SK-N-SH (cell line): ENCODE measurements at regions not wholly inside any gene's neighbourhood (a gene's known extent, or its start where the extent isn't known, plus 50 kb on each side); places are given as distances from the start of the nearest gene placed in this dataset.

Source experiments
- CTCF ChIA-PET: fragments of 300-600, 350-600 bp; formaldehyde crosslinking; extraction: SDS; loops from one replicate; lab custom pipeline; 2021; lab: Yijun Ruan, JAX
- POLR2A ChIA-PET: fragments of 350-600 bp; sonication (Branson Sonifier 250); formaldehyde crosslinking; extraction: SDS; loops from one replicate; lab custom pipeline; 2020; ENCODE audit warnings: antibody characterized with exemption, inconsistent platforms; lab: Yijun Ruan, JAX
- DNase-seq: peaks from one replicate; pipeline ENCODE4 v3.0.0; 2012
- H2AFZ ChIP-seq: fragments of 200-600 bp; sonication (generic); 2 replicates; pipeline ENCODE4 v1.8.1; 2016; ENCODE audit warnings: antibody characterized with exemption, mild to moderate bottlenecking, low read depth
- H3F3A ChIP-seq: fragments of 200-600 bp; sonication (generic); replicated peaks from 2 replicates; pipeline ENCODE3; 2016; ENCODE audit warnings: antibody characterized with exemption, mild to moderate bottlenecking; ENCODE audit not compliant: insufficient read depth
- H3K27ac ChIP-seq, 2 experiments: fragments of 200-500 bp in 1 of 2; fragments of 200-600 bp in 1 of 2; sonication (Bioruptor generic) in 1 of 2; sonication (generic), shearing (Covaris generic) in 1 of 2; 2 replicates each; pipeline versions ENCODE4 v1.5.1 to v1.6.1; 2014 to 2016; ENCODE audit warnings: low read depth in 2 of 2, inconsistent platforms in 1 of 2, low read length in 1 of 2, mild to moderate bottlenecking in 1 of 2, mixed read lengths in 1 of 2
- H3K27me3 ChIP-seq: fragments of 200-600 bp; sonication (generic), shearing (Covaris generic); 2 replicates; pipeline ENCODE4 v1.6.1; 2016; ENCODE audit warnings: mixed run types; ENCODE audit not compliant: insufficient read depth
- H3K36me3 ChIP-seq, 2 experiments: fragments of 200-500 bp in 1 of 2; fragments of 200-600 bp in 1 of 2; sonication (Bioruptor generic) in 1 of 2; sonication (generic) in 1 of 2; replicated peaks in 1 of 2; 2 replicates each; pipeline versions ENCODE3 to v1.5.1; 2014 to 2016; ENCODE audit warnings: low read length in 1 of 2, mild to moderate bottlenecking in 1 of 2; ENCODE audit not compliant: insufficient read depth in 2 of 2, control insufficient read depth in 1 of 2
- H3K4me1 ChIP-seq, 2 experiments: fragments of 200-500 bp in 1 of 2; fragments of 200-600 bp in 1 of 2; sonication (Bioruptor generic) in 1 of 2; sonication (generic), shearing (Covaris generic) in 1 of 2; 2 replicates each; pipeline versions ENCODE4 v1.5.1 to v1.6.1; 2014 to 2016; ENCODE audit warnings: low read depth in 1 of 2, low read length in 1 of 2, mixed run types in 1 of 2; ENCODE audit not compliant: insufficient read depth in 2 of 2, control insufficient read depth in 1 of 2
- H3K4me2 ChIP-seq: fragments of 200-600 bp; sonication (generic), shearing (Covaris generic); 2 replicates; pipeline ENCODE4 v1.6.1; 2017; ENCODE audit warnings: mixed run types
- H3K4me3 ChIP-seq, 2 experiments: fragments of 200-500 bp in 1 of 2; fragments of 200-600 bp in 1 of 2; sonication (Bioruptor generic) in 1 of 2; sonication (generic), shearing (Covaris generic) in 1 of 2; 2 replicates each; pipeline versions ENCODE4 v1.5.1 to v1.8.1; 2014 to 2016; ENCODE audit warnings: low read depth in 2 of 2, inconsistent platforms in 1 of 2, low read length in 1 of 2, mild to moderate bottlenecking in 1 of 2, mixed read lengths in 1 of 2, moderate library complexity in 1 of 2
- H3K79me2 ChIP-seq: fragments of 200-600 bp; sonication (generic); 2 replicates; pipeline ENCODE4 v1.8.1; 2017; ENCODE audit warnings: mild to moderate bottlenecking; ENCODE audit not compliant: insufficient read depth
- H3K9ac ChIP-seq: fragments of 200-600 bp; sonication (generic); 2 replicates; pipeline ENCODE4 v1.6.1; 2017; ENCODE audit warnings: mixed run types
- H3K9me2 ChIP-seq: fragments of 200-600 bp; sonication (generic); 2 replicates; pipeline ENCODE4 v1.6.1; 2017; ENCODE audit warnings: mixed run types
- H3K9me3 ChIP-seq: fragments of 200-600 bp; sonication (generic); 2 replicates; pipeline ENCODE4 v1.6.1; 2017; ENCODE audit warnings: mixed run types, mild to moderate bottlenecking, moderate library complexity
- H4K20me1 ChIP-seq: fragments of 200-600 bp; sonication (generic); 2 replicates; pipeline ENCODE4 v1.6.1; 2017; ENCODE audit warnings: mild to moderate bottlenecking, mixed run types; ENCODE audit not compliant: insufficient read depth
- CHD2 ChIP-seq: fragments of 150-350 bp; IDR thresholded peaks from 2 replicates; pipeline ENCODE4 v1.6.1; 2018; ENCODE audit warnings: low read length; ENCODE audit not compliant: partially characterized antibody
- ELF1 ChIP-seq: IDR thresholded peaks from 2 replicates; pipeline ENCODE4 v1.4.0; 2012
- FOSL2 ChIP-seq: IDR thresholded peaks from 2 replicates; pipeline ENCODE4 v1.4.0; 2012; ENCODE audit warnings: low read depth, mild to moderate bottlenecking, moderate library complexity, borderline replicate concordance
- JUND ChIP-seq: IDR thresholded peaks from 2 replicates; pipeline ENCODE4 v1.4.0; 2012
- MAX ChIP-seq: IDR thresholded peaks from 2 replicates; pipeline ENCODE4 v1.4.0; 2012; ENCODE audit warnings: low read depth
- NFIC ChIP-seq: IDR thresholded peaks from 2 replicates; pipeline ENCODE4 v1.4.0; 2012; ENCODE audit warnings: borderline replicate concordance
- NRF1 ChIP-seq: IDR thresholded peaks from 2 replicates; pipeline ENCODE4 v1.6.1; 2012; ENCODE audit warnings: low read depth, mild to moderate bottlenecking, low read length
- POLR2AphosphoS5 ChIP-seq: IDR thresholded peaks from 2 replicates; pipeline ENCODE4 v1.6.1; 2012; ENCODE audit warnings: low read depth, low read length
- RAD21 ChIP-seq: IDR thresholded peaks from 2 replicates; pipeline ENCODE4 v1.6.1; 2012; ENCODE audit warnings: mild to moderate bottlenecking, low read length
- SIN3A ChIP-seq: IDR thresholded peaks from 2 replicates; pipeline ENCODE4 v1.6.1; 2012; ENCODE audit warnings: low read depth, mild to moderate bottlenecking, low read length, moderate library complexity, borderline replicate concordance
- SMC3 ChIP-seq: IDR thresholded peaks from 2 replicates; pipeline ENCODE4 v1.6.1; 2012; ENCODE audit warnings: low read depth, low read length, improper control_type of control experiment
- TAF1 ChIP-seq: IDR thresholded peaks from 2 replicates; pipeline ENCODE4 v1.6.1; 2012; ENCODE audit warnings: low read depth, mild to moderate bottlenecking, low read length, moderate library complexity, borderline replicate concordance
- TCF12 ChIP-seq: IDR thresholded peaks from 2 replicates; pipeline ENCODE4 v1.4.0; 2012
- TEAD4 ChIP-seq: IDR thresholded peaks from 2 replicates; pipeline ENCODE4 v1.4.0; 2012; ENCODE audit warnings: mild to moderate bottlenecking, borderline replicate concordance; ENCODE audit not compliant: insufficient read depth
- WGBS: methylation state at CpG from one replicate; pipeline ENCODE4 v1.1.6; 2017; ENCODE audit warnings: low lambda C conversion rate; 5-methylcytosine and 5-hydroxymethylcytosine counted together
- TF ChIP-seq, protein P1 (sequence below): fragments of 200-600 bp; sonication (generic); IDR thresholded peaks from 2 replicates; pipeline ENCODE4 v1.6.1; 2017; ENCODE audit warnings: antibody characterized with exemption, mild to moderate bottlenecking, moderate library complexity

- CTCF ChIA-PET: no interaction called here
These were observed 479.4 kb downstream of the TLR4 start for GRCh38 chr9:118183576-118183975.

DNA sequence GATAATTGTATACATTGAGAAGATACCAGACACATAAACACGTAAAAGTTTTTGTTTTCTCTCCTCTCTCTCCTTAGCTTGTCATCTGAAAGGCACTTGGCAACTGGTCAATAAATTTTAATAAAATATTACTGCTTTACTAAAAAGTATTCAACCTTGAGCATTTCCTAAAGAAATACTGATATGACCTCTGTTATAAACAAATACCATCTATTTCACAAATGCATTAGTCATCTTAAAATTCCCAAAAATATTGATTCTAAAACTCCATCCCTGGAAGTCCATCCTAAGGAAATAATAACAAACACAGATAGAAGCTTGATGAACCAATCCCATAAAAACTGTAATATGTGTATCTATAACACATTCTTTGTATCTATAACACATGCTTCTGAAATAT is 483.2 kb downstream of the TLR4 start:
- no peak for DNase-seq
- Histone ChIP-seq H3K27me3 (no peaks in the 10 kb centered on the region), H3K9ac (no peak overlapping the region), H3K4me1 (no peaks in the 10 kb centered on the region), H3K9me2 (no peaks in the 10 kb centered on the region), H3K4me3 (no peak overlapping the region), H3K27ac (no peak overlapping the region), H3K79me2 (no peaks in the 10 kb centered on the region), H3K36me3 (no peaks in the 10 kb centered on the region), H3K4me2 (no peak overlapping the region), H3F3A (no peaks in the 10 kb centered on the region), H4K20me1 (no peaks in the 10 kb centered on the region), H2AFZ (no peak overlapping the region), H3K9me3 (no peaks in the 10 kb centered on the region; the same call in 1 of the 2 replicates)
- POLR2A ChIA-PET: no interaction called here
- WGBS: 13% methylated on average over 1 of the region's 1 CpG
- TF ChIP-seq TCF12: no peak
- TF ChIP-seq JUND: no peak
- TF ChIP-seq MAX: no peak
- no peak for TF ChIP-seq NRF1
- TF ChIP-seq POLR2AphosphoS5: no peak
- no peak for TF ChIP-seq SMC3
- CTCF ChIA-PET: interaction anchor here (0.6 to 1.8 kb wide), 2 partner anchors 13 to 17 kb away, joined by 3 to 4 read pairs; no protein-coding TSS in a partner anchor

More at GRCh38 chr9:118183576-118183975, 479.4 kb downstream of the TLR4 start:
- H3K36me3 ChIP-seq: no peaks in the 10 kb centered on the region
- TF ChIP-seq NFIC: no peak
- no peak for TF ChIP-seq ELF1
- TF ChIP-seq TAF1: no peak
- no peak for TF ChIP-seq FOSL2
- no peak for TF ChIP-seq TEAD4
- TF ChIP-seq, protein P1, sequence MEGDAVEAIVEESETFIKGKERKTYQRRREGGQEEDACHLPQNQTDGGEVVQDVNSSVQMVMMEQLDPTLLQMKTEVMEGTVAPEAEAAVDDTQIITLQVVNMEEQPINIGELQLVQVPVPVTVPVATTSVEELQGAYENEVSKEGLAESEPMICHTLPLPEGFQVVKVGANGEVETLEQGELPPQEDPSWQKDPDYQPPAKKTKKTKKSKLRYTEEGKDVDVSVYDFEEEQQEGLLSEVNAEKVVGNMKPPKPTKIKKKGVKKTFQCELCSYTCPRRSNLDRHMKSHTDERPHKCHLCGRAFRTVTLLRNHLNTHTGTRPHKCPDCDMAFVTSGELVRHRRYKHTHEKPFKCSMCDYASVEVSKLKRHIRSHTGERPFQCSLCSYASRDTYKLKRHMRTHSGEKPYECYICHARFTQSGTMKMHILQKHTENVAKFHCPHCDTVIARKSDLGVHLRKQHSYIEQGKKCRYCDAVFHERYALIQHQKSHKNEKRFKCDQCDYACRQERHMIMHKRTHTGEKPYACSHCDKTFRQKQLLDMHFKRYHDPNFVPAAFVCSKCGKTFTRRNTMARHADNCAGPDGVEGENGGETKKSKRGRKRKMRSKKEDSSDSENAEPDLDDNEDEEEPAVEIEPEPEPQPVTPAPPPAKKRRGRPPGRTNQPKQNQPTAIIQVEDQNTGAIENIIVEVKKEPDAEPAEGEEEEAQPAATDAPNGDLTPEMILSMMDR: no peak
- TF ChIP-seq SIN3A: no peak
- no peak for TF ChIP-seq CHD2
- no peak for TF ChIP-seq RAD21
- TF ChIP-seq, all 33 proteins: peak for 0
- Histone ChIP-seq H2AFZ (no peak overlapping the region), H3K9me3 (peaks cover 5% of the 10 kb centered on the region), H3F3A (no peaks in the 10 kb centered on the region), H3K4me1 (no peaks in the 10 kb centered on the region), H3K4me2 (no peak overlapping the region), H3K79me2 (no peaks in the 10 kb centered on the region), H3K27me3 (no peaks in the 10 kb centered on the region), H4K20me1 (no peaks in the 10 kb centered on the region), H3K4me3 (no peak overlapping the region), H3K9ac (no peak overlapping the region), H3K9me2 (no peaks in the 10 kb centered on the region), H3K27ac (no peak overlapping the region)
- DNase-seq: no peak
- WGBS: 17% methylated on average over 2 of the region's 2 CpGs
- POLR2A ChIA-PET: no interaction called here
